Progenitor cell of endocrine pancreas (in vitro differentiated cells): ENCODE measurements at regions not wholly inside any gene's neighbourhood (a gene's known extent, or its start where the extent isn't known, plus 50 kb on each side); places are given as distances from the start of the nearest gene placed in this dataset.
A peak's percentile ranks its signal among the peaks of the same experiment; 100 is the strongest.

ENCODE experiments used
- DNase-seq: peaks from one replicate; pipeline ENCODE4 v3.0.0; 2021; ENCODE audit warnings: low spot score; ENCODE audit not compliant: unreplicated experiment
- H3K27ac Mint-ChIP-seq: 2 replicates; pipeline ENCODE4 v1.8.0; 2021; ENCODE audit warnings: mild to moderate bottlenecking, moderate library complexity, mixed read lengths
- H3K27me3 Mint-ChIP-seq: 2 replicates; pipeline ENCODE4 v1.8.0; 2021; ENCODE audit warnings: mixed read lengths
- H3K36me3 Mint-ChIP-seq: 2 replicates; pipeline ENCODE4 v1.8.0; 2022; ENCODE audit warnings: mixed read lengths; ENCODE audit not compliant: insufficient read depth
- H3K4me1 Mint-ChIP-seq: 2 replicates; pipeline ENCODE4 v1.8.0; 2021; ENCODE audit warnings: low read depth, mixed read lengths
- H3K4me3 Mint-ChIP-seq: 2 replicates; pipeline ENCODE4 v1.8.0; 2021; ENCODE audit warnings: low read depth, mild to moderate bottlenecking, moderate library complexity, mixed read lengths
- H3K9me3 Mint-ChIP-seq: 2 replicates; pipeline ENCODE4 v1.8.0; 2021; ENCODE audit warnings: low read depth, mixed read lengths
- CTCF ChIP-seq: fragments of 200-600 bp; sonication (generic); IDR thresholded peaks from one replicate; pipeline ENCODE4 v1.5.0; 2021; ENCODE audit warnings: antibody characterized with exemption, mild to moderate bottlenecking; ENCODE audit not compliant: unreplicated experiment

- Mint-ChIP-seq H3K4me1 (peaks cover 44% of the 10 kb centered on the region), H3K36me3 (no peaks in the 10 kb centered on the region), H3K27me3 (no peaks in the 10 kb centered on the region), H3K4me3 (no peak overlapping the region), H3K27ac (no peak overlapping the region), H3K9me3 (no peaks in the 10 kb centered on the region)
- no peak for TF ChIP-seq CTCF
- DNase-seq = no peak
Measured at GRCh38 chr15:38065721-38066345, 131.4 kb downstream of the TMCO5A start.

GRCh38 chr15:38066612-38067011, 132.2 kb downstream of the TMCO5A start:
- Mint-ChIP-seq H3K9me3 (no peaks in the 10 kb centered on the region), H3K36me3 (no peaks in the 10 kb centered on the region), H3K4me1 (peaks cover 50% of the 10 kb centered on the region), H3K27ac (no peak overlapping the region), H3K4me3 (no peak overlapping the region), H3K27me3 (no peaks in the 10 kb centered on the region)
- DNase-seq = no peak
- TF ChIP-seq CTCF = no peak

GRCh38 chr15:38068626-38069391, 134.4 kb downstream of the TMCO5A start:
- Mint-ChIP-seq H3K36me3 (no peaks in the 10 kb centered on the region), H3K27ac (peak overlapping the region; percentile 69), H3K27me3 (no peaks in the 10 kb centered on the region), H3K4me1 (peaks cover 61% of the 10 kb centered on the region), H3K4me3 (no peak overlapping the region), H3K9me3 (no peaks in the 10 kb centered on the region)
- no peak for TF ChIP-seq CTCF
- DNase-seq = no peak

GRCh38 chr15:38069511-38070011, 135.1 kb downstream of the TMCO5A start:
- no peak for DNase-seq
- no peak for TF ChIP-seq CTCF
- H3K27ac Mint-ChIP-seq = peak overlapping the region; percentile 79
- H3K4me1 Mint-ChIP-seq = peaks cover 66% of the 10 kb centered on the region
- H3K4me3 Mint-ChIP-seq = peak overlapping the region; percentile 11
- no peaks in the 10 kb centered on the region for H3K27me3 Mint-ChIP-seq
- H3K9me3 Mint-ChIP-seq = no peaks in the 10 kb centered on the region
- no peaks in the 10 kb centered on the region for H3K36me3 Mint-ChIP-seq

GRCh38 chr15:38070778-38071177, 136.3 kb downstream of the TMCO5A start:
- Mint-ChIP-seq H3K9me3 (no peaks in the 10 kb centered on the region), H3K36me3 (no peaks in the 10 kb centered on the region), H3K4me3 (no peak overlapping the region), H3K27me3 (no peaks in the 10 kb centered on the region), H3K27ac (peak overlapping the region; percentile 47), H3K4me1 (peaks cover 65% of the 10 kb centered on the region)
- DNase-seq = no peak
- no peak for TF ChIP-seq CTCF
